ENCODE measurements at regions not wholly inside any gene's neighbourhood (a gene's known extent, or its start where the extent isn't known, plus 50 kb on each side); places are given as distances from the start of the nearest gene placed in this dataset.

- Histone ChIP-seq H3K4me1 (ENCODE audit: control insufficient read depth, insufficient read depth, low read length) (no peaks in the 10 kb centered on the region), H3K27ac (ENCODE audit: low read length) (no peak overlapping the region), H3K36me3 (ENCODE audit: control insufficient read depth, insufficient read depth, low read length) (no peaks in the 10 kb centered on the region), H3K4me3 (ENCODE audit: low read length) (no peak overlapping the region), H3K27me3 (ENCODE audit: control insufficient read depth, insufficient read depth, low read length) (peaks cover 2% of the 10 kb centered on the region), H3K9me3 (ENCODE audit: control insufficient read depth, insufficient read depth, low read length) (no peaks in the 10 kb centered on the region)
- Mint-ChIP-seq H3K4me1 (no peaks in the 10 kb centered on the region), H3K4me3 (no peak overlapping the region), H3K27ac (no peak overlapping the region), H3K36me3 (no peaks in the 10 kb centered on the region), H3K27me3 (ENCODE audit: low read depth in 2 of 2) (peaks cover 0 to 2% of the 10 kb centered on the region in 2 donors), H3K9me3 (peaks cover 2% of the 10 kb centered on the region in 2 donors)
- ATAC-seq (no peak), DNase-seq (no peak)
- intact Hi-C loops (cut with micrococcal nuclease): no loop called here
- TF ChIP-seq CTCF (IDR thresholded peaks at IDR 0.05): no peak
- 83% methylated on average over 5 of the region's 5 CpGs for WGBS (ENCODE audit: insufficient coverage)
Measured at GRCh38 chr4:177214935-177215334, 94.7 kb upstream of the NEIL3 start.

- Mint-ChIP-seq H3K36me3 (no peaks in the 10 kb centered on the region), H3K9me3 (peaks cover 2 to 4% of the 10 kb centered on the region in 2 donors), H3K4me3 (no peak overlapping the region), H3K4me1 (no peaks in the 10 kb centered on the region), H3K27me3 (ENCODE audit: low read depth in 2 of 2) (peaks cover 0 to 5% of the 10 kb centered on the region in 2 donors), H3K27ac (no peak overlapping the region)
- H3K36me3 ChIP-seq (ENCODE audit: control insufficient read depth, insufficient read depth, low read length): no peaks in the 10 kb centered on the region
- no peaks in the 10 kb centered on the region for H3K9me3 ChIP-seq (ENCODE audit: control insufficient read depth, insufficient read depth, low read length)
- no peak overlapping the region for H3K4me3 ChIP-seq (ENCODE audit: low read length)
- ATAC-seq: no peak
- no peaks in the 10 kb centered on the region for H3K27me3 ChIP-seq (ENCODE audit: control insufficient read depth, insufficient read depth, low read length)
- H3K4me1 ChIP-seq (ENCODE audit: control insufficient read depth, insufficient read depth, low read length): no peaks in the 10 kb centered on the region
- no peak for DNase-seq
- TF ChIP-seq CTCF (IDR thresholded peaks at IDR 0.05): no peak
- H3K27ac ChIP-seq (ENCODE audit: low read length): no peak overlapping the region
- intact Hi-C loops (cut with micrococcal nuclease): no loop called here
- WGBS (ENCODE audit: insufficient coverage): 61% methylated on average over 3 of the region's 4 CpGs
Measured at GRCh38 chr4:177220376-177220775, 89.3 kb upstream of the NEIL3 start.

GRCh38 chr4:177222781-177223180 is 86.9 kb upstream of the NEIL3 start:
- no peaks in the 10 kb centered on the region for H3K4me1 ChIP-seq (ENCODE audit: control insufficient read depth, insufficient read depth, low read length)
- 40% methylated on average over 1 of the region's 2 CpGs for WGBS (ENCODE audit: insufficient coverage)
- no peaks in the 10 kb centered on the region for H3K36me3 ChIP-seq (ENCODE audit: control insufficient read depth, insufficient read depth, low read length)
- H3K27ac ChIP-seq (ENCODE audit: low read length): no peak overlapping the region
- Mint-ChIP-seq H3K36me3 (no peaks in the 10 kb centered on the region), H3K9me3 (peaks cover 2 to 4% of the 10 kb centered on the region in 2 donors), H3K4me3 (no peak overlapping the region), H3K27ac (no peak overlapping the region), H3K27me3 (ENCODE audit: low read depth in 2 of 2) (peaks cover 0 to 5% of the 10 kb centered on the region in 2 donors), H3K4me1 (no peaks in the 10 kb centered on the region)
- DNase-seq: no peak
- H3K9me3 ChIP-seq (ENCODE audit: control insufficient read depth, insufficient read depth, low read length): no peaks in the 10 kb centered on the region
- H3K27me3 ChIP-seq (ENCODE audit: control insufficient read depth, insufficient read depth, low read length): no peaks in the 10 kb centered on the region
- TF ChIP-seq CTCF (IDR thresholded peaks at IDR 0.05): no peak
- no peak overlapping the region for H3K4me3 ChIP-seq (ENCODE audit: low read length)
- intact Hi-C loops (cut with micrococcal nuclease): no loop called here
- ATAC-seq: no peak

GRCh38 chr4:177225605-177226004 is 84.1 kb upstream of the NEIL3 start:
- Histone ChIP-seq H3K9me3 (ENCODE audit: control insufficient read depth, insufficient read depth, low read length) (no peaks in the 10 kb centered on the region), H3K27ac (ENCODE audit: low read length) (no peak overlapping the region), H3K4me1 (ENCODE audit: control insufficient read depth, insufficient read depth, low read length) (no peaks in the 10 kb centered on the region), H3K4me3 (ENCODE audit: low read length) (no peak overlapping the region), H3K36me3 (ENCODE audit: control insufficient read depth, insufficient read depth, low read length) (no peaks in the 10 kb centered on the region), H3K27me3 (ENCODE audit: control insufficient read depth, insufficient read depth, low read length) (no peaks in the 10 kb centered on the region)
- WGBS (ENCODE audit: insufficient coverage): 85% methylated on average over 1 of the region's 1 CpG
- peaks cover 4 to 5% of the 10 kb centered on the region in 2 donors for H3K4me1 Mint-ChIP-seq
- peaks cover 0 to 2% of the 10 kb centered on the region in 2 donors for H3K27me3 Mint-ChIP-seq (ENCODE audit: low read depth in 2 of 2)
- H3K27ac Mint-ChIP-seq: no peak overlapping the region
- H3K9me3 Mint-ChIP-seq: peaks cover 0 to 4% of the 10 kb centered on the region in 2 donors
- no peak overlapping the region for H3K4me3 Mint-ChIP-seq
- ATAC-seq (no peak), DNase-seq (no peak)
- no peak for TF ChIP-seq CTCF (IDR thresholded peaks at IDR 0.05)
- H3K36me3 Mint-ChIP-seq: no peaks in the 10 kb centered on the region
- intact Hi-C loops (cut with micrococcal nuclease): no loop called here

All from natural killer cell (primary cell).